ENCODE measurements at regions not wholly inside any gene's neighbourhood (a gene's known extent, or its start where the extent isn't known, plus 50 kb on each side); places are given as distances from the start of the nearest gene placed in this dataset.

- no peak for TF ChIP-seq CTCF (conservative IDR thresholded peaks at IDR 0.05)
- no peak for TF ChIP-seq EZH2 (IDR thresholded peaks at IDR 0.05; ENCODE audit: low read depth)
Measured at GRCh38 chr3:72558001-72558400, 290.2 kb downstream of the SHQ1 start.
